NCI-H1105 (cell line): ENCODE measurements at regions not wholly inside any gene's neighbourhood (a gene's known extent, or its start where the extent isn't known, plus 50 kb on each side); places are given as distances from the start of the nearest gene placed in this dataset.

ENCODE experiments used
- DNase-seq: peaks from one replicate; lab custom pipeline; 2025; lab: John Stamatoyannopoulos, UW

GRCh38 chr21:35120631-35121180 is 71.6 kb upstream of the RUNX1 start:
- peak; percentile 68 for DNase-seq

DNA sequence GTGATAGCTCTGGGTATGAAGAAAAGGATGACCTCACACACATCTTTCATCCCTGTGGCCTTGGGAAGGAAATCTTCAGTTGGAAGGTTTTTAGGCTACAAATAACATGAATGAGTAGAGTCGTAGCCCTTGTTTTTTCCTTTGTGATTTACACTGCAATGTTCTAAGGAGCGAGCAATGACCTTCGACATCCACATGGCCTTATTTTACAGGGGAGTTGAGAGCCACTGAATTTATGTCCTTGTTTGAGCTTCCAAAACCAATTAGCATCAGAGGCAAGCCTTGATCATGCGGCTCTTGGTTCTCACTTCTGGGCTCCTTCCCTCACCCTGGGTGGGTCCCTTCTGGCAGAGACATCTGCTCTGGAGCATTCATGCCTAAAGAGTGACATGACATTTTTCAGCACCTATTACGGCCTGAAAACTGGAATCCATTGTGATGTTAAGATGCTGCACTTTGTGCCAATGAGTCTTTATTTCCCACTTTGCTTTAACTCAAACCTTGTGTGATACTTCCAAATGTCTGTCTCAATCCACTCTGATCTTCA is 70.5 kb upstream of the RUNX1 start:
- no peak for DNase-seq

DNA sequence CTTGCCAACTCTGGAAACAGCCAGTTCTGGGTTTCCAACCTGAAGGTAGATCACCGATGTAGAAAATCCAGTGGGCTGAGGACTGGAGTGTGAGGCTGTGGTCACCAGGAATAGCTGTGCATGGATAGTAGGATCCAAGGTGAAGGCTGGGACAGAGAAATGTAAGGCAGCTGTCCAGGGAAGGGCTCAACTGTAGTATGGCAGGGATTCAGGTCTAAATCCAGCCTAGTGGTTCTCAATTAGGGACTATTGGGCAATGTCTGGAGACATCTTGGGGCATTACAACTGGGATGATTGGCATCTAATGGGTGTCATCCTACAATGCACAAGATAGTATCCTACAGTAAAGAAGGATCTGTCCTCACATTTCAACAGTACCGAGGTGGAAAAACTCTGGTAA is 67.7 kb upstream of the RUNX1 start:
- no peak for DNase-seq

- DNase-seq: no peak
Measured at GRCh38 chr21:35113064-35113463, 64.0 kb upstream of the RUNX1 start.

DNA sequence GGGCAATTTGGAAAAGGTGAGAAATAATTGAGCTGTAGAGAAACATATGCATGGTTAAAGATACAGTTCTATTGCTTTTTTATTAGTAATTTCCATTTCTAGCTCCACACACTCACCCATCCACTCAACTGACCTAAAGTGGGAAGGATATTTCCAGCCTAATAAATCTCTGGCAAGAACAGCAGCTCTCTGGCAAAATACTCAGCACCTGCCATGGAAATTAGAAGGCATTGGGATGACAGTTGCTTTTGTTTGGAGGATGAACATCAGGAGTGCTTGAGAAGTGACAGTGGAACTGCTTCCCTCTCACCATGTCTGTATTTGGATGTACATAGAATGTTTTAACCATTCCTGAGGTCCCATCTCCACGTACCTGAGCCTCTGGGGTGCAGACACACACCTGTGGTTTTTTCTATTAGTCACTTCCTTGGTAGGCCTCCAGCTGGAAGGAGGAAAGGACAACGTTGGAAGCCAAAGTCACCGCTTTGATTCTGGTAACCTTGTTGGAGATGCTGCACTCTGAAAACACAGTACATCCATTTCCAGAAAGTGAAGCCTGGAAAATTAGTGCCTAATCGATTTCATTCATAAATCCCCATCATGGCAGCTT is 62.3 kb upstream of the RUNX1 start:
- DNase-seq: no peak

DNA sequence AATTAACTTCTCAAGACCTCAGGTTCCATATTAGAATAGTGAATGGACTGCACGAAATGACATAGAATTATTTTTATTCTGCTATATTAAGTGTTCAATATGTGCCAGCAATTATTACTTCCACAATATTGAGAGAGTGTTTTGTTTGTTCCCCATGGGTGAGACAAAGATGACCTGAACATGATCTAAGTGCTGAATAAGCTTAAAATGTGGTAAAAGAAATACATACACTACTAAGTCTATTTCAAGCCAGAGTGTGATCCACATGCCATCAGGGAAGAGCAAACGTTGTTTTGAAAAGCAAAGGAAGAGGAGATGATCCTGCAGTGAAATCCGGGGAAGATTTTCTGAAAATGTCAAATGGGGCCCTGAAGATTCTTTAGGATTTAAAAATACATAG is 59.8 kb upstream of the RUNX1 start:
- DNase-seq: no peak

GRCh38 chr21:35107520-35107919 is 58.4 kb upstream of the RUNX1 start:
- DNase-seq: no peak

DNA sequence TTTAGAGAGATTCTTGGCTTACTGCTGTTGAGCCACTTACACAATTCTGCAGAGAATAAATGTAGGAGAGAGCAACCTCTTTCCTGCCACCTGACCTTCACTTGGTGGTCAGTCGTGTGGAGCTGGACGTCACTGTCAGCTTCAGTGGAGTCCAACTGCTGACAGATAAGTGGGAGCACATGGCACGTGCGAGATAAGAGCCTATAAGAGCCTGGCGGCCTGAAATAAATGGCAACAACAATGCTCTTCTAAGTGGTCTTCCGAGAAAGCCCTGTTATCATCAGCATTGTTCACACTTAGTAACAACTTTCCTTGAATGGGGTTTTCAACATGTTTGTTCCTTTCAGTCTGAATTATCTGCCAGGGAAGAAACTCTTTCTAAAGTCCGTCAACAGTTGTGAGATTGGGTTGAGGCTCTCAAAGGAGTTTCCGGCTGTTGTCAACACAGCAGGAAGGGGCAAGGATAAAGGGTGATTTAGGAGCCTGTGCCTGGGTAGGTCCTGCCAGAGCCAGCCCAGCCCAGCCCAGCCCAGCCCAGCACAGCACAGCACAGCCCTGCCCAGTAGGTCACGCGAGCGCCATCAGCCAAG is 57.2 kb upstream of the RUNX1 start:
- no peak for DNase-seq

DNA sequence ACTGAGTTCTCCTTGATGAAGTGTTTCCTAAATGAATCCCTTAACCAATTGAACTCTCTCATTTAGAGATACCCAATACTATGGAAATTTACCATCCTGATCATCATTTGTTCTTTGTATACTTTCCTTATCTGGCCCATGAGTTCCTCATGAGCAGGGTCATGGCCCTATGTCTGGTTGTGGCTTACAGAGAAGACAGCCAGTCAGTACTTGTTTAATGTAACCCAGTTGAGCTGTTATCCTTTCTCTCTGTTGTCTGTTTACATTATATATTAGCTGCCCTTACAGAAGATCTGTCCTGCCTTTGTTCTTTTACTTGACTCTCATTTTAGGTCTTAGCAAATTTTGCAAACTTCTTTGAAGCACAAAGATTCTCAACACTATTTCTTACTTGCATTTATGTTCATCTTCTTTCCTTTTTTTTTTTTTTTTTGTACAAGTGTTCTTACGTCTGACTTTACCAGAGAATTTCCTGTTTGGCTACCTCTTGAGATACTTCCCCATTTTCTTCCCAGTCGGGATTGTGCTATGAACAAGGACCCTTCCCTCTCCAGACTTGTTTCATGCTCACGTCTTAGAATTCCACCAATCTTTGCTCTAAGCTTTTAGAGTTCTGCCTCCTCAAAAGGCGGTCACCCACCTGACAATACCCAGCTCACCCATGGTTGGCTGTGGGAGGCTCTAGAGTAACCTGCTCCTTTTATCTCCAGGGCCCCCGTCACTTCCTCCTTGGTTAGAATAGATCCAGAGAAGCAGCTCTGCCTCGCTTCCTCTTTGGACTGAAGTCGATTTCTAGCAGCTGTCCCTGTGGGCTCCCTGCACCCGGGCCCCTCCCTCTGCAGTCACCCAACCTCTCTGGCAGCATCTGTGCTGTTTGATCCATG is 53.6 kb upstream of the RUNX1 start:
- no peak for DNase-seq

GRCh38 chr21:35100349-35100811 is 51.3 kb upstream of the RUNX1 start:
- DNase-seq: no peak

- DNase-seq: no peak
Measured at GRCh38 chr21:35099310-35099709, 50.2 kb upstream of the RUNX1 start.
